ENCODE measurements at regions not wholly inside any gene's neighbourhood (a gene's known extent, or its start where the extent isn't known, plus 50 kb on each side); places are given as distances from the start of the nearest gene placed in this dataset.

- TF ChIP-seq FOXP2 (optimal IDR thresholded peaks at IDR 0.05; ENCODE audit: borderline replicate concordance, extremely low read depth, extremely low read length, insufficient read depth) (no peak), REST (IDR thresholded peaks at IDR 0.05; ENCODE audit: insufficient read depth in 1 of 2, low read depth in 2 of 2, low read length in 2 of 2) (no peak), TAF1 (IDR thresholded peaks at IDR 0.05; ENCODE audit: borderline replicate concordance, insufficient read depth, low read length) (no peak)
Measured at GRCh38 chr11:104738918-104739317, 159.3 kb downstream of the CASP12 start.
